ENCODE measurements at regions not wholly inside any gene's neighbourhood (a gene's known extent, or its start where the extent isn't known, plus 50 kb on each side); places are given as distances from the start of the nearest gene placed in this dataset.

GRCh38 chr18:76145521-76146376, 349.3 kb downstream of the ZNF516 start:
- no peaks in the 10 kb centered on the region for H3K36me3 ChIP-seq (replicated peaks)
- DNase-seq (ENCODE audit: low spot score in 2 of 2), result peak in 1 of 2 experiments; percentile 11
- H3K4me1 ChIP-seq, result no peaks in the 10 kb centered on the region
- H3K9me3 ChIP-seq, result no peaks in the 10 kb centered on the region
- H3K4me3 ChIP-seq, result no peak overlapping the region
- in situ Hi-C loops (cut with MboI; ENCODE audit: low sequenced_read_pairs), result no loop called here
- no peaks in the 10 kb centered on the region for H3K27me3 ChIP-seq (ENCODE audit: low read depth)

- H3K27me3 ChIP-seq (ENCODE audit: low read depth), result no peaks in the 10 kb centered on the region
- in situ Hi-C loops (cut with MboI; ENCODE audit: low sequenced_read_pairs), result no loop called here
- no peaks in the 10 kb centered on the region for H3K9me3 ChIP-seq
- no peaks in the 10 kb centered on the region for H3K4me1 ChIP-seq
- DNase-seq (ENCODE audit: low spot score in 2 of 2), result no peak
- H3K4me3 ChIP-seq, result no peak overlapping the region
- H3K36me3 ChIP-seq (replicated peaks), result no peaks in the 10 kb centered on the region
Observed at GRCh38 chr18:76144844-76145243, 350.2 kb downstream of the ZNF516 start.

GRCh38 chr18:76142611-76143010, 352.4 kb downstream of the ZNF516 start:
- in situ Hi-C loops (cut with MboI; ENCODE audit: low sequenced_read_pairs), result no loop called here
- DNase-seq (ENCODE audit: low spot score in 2 of 2), result no peak
- Histone ChIP-seq H3K36me3 (replicated peaks) (no peaks in the 10 kb centered on the region), H3K4me3 (no peak overlapping the region), H3K9me3 (no peaks in the 10 kb centered on the region), H3K27me3 (ENCODE audit: low read depth) (no peaks in the 10 kb centered on the region), H3K4me1 (no peaks in the 10 kb centered on the region)

GRCh38 chr18:76139844-76140243, 355.2 kb downstream of the ZNF516 start:
- DNase-seq (ENCODE audit: low spot score in 2 of 2), result no peak
- Histone ChIP-seq H3K27me3 (ENCODE audit: low read depth) (no peaks in the 10 kb centered on the region), H3K4me1 (no peaks in the 10 kb centered on the region), H3K4me3 (no peak overlapping the region), H3K9me3 (no peaks in the 10 kb centered on the region), H3K36me3 (replicated peaks) (no peaks in the 10 kb centered on the region)
- in situ Hi-C loops (cut with MboI; ENCODE audit: low sequenced_read_pairs), result no loop called here

GRCh38 chr18:76137216-76137615, 357.8 kb downstream of the ZNF516 start:
- Histone ChIP-seq H3K4me3 (no peak overlapping the region), H3K27me3 (ENCODE audit: low read depth) (no peaks in the 10 kb centered on the region)
- in situ Hi-C loops (cut with MboI; ENCODE audit: low sequenced_read_pairs), result no loop called here

GRCh38 chr18:76136701-76137100, 358.3 kb downstream of the ZNF516 start:
- H3K4me1 ChIP-seq, result no peaks in the 10 kb centered on the region
- DNase-seq (ENCODE audit: low spot score in 2 of 2), result no peak
- no peak overlapping the region for H3K4me3 ChIP-seq
- no peaks in the 10 kb centered on the region for H3K9me3 ChIP-seq
- H3K27me3 ChIP-seq (ENCODE audit: low read depth), result no peaks in the 10 kb centered on the region
- in situ Hi-C loops (cut with MboI; ENCODE audit: low sequenced_read_pairs), result no loop called here
- no peaks in the 10 kb centered on the region for H3K36me3 ChIP-seq (replicated peaks)

More at GRCh38 chr18:76137216-76137615, 357.8 kb downstream of the ZNF516 start:
- Histone ChIP-seq H3K4me1 (no peaks in the 10 kb centered on the region), H3K36me3 (replicated peaks) (no peaks in the 10 kb centered on the region), H3K9me3 (no peaks in the 10 kb centered on the region)
- DNase-seq (ENCODE audit: low spot score in 2 of 2), result no peak

GRCh38 chr18:76134628-76135027, 360.4 kb downstream of the ZNF516 start:
- in situ Hi-C loops (cut with MboI; ENCODE audit: low sequenced_read_pairs), result no loop called here
- Histone ChIP-seq H3K36me3 (replicated peaks) (no peaks in the 10 kb centered on the region), H3K4me1 (no peaks in the 10 kb centered on the region), H3K9me3 (no peaks in the 10 kb centered on the region), H3K4me3 (no peak overlapping the region), H3K27me3 (ENCODE audit: low read depth) (no peaks in the 10 kb centered on the region)
- no peak for DNase-seq (ENCODE audit: low spot score in 2 of 2)

GRCh38 chr18:76133873-76134272, 361.2 kb downstream of the ZNF516 start:
- no peak for DNase-seq (ENCODE audit: low spot score in 2 of 2)
- Histone ChIP-seq H3K27me3 (ENCODE audit: low read depth) (no peaks in the 10 kb centered on the region), H3K36me3 (replicated peaks) (no peaks in the 10 kb centered on the region), H3K4me1 (no peaks in the 10 kb centered on the region), H3K4me3 (no peak overlapping the region), H3K9me3 (no peaks in the 10 kb centered on the region)
- in situ Hi-C loops (cut with MboI; ENCODE audit: low sequenced_read_pairs), result no loop called here

GRCh38 chr18:76131738-76132137, 363.3 kb downstream of the ZNF516 start:
- in situ Hi-C loops (cut with MboI; ENCODE audit: low sequenced_read_pairs), result no loop called here
- DNase-seq (ENCODE audit: low spot score in 2 of 2), result no peak
- Histone ChIP-seq H3K27me3 (ENCODE audit: low read depth) (no peaks in the 10 kb centered on the region), H3K4me3 (no peak overlapping the region), H3K36me3 (replicated peaks) (no peaks in the 10 kb centered on the region), H3K4me1 (no peaks in the 10 kb centered on the region), H3K9me3 (no peaks in the 10 kb centered on the region)

GRCh38 chr18:76130845-76131244, 364.2 kb downstream of the ZNF516 start:
- H3K27me3 ChIP-seq (ENCODE audit: low read depth), result no peaks in the 10 kb centered on the region
- H3K4me1 ChIP-seq, result no peaks in the 10 kb centered on the region
- in situ Hi-C loops (cut with MboI; ENCODE audit: low sequenced_read_pairs), result no loop called here
- DNase-seq (ENCODE audit: low spot score in 2 of 2), result no peak
- H3K4me3 ChIP-seq, result no peak overlapping the region
- H3K9me3 ChIP-seq, result no peaks in the 10 kb centered on the region
- no peaks in the 10 kb centered on the region for H3K36me3 ChIP-seq (replicated peaks)

- no peaks in the 10 kb centered on the region for H3K36me3 ChIP-seq (replicated peaks)
- H3K27me3 ChIP-seq (ENCODE audit: low read depth), result no peaks in the 10 kb centered on the region
- no peak for DNase-seq (ENCODE audit: low spot score in 2 of 2)
- H3K9me3 ChIP-seq, result no peaks in the 10 kb centered on the region
- in situ Hi-C loops (cut with MboI; ENCODE audit: low sequenced_read_pairs), result no loop called here
- H3K4me3 ChIP-seq, result no peak overlapping the region
- H3K4me1 ChIP-seq, result no peaks in the 10 kb centered on the region
Observed at GRCh38 chr18:76126327-76126726, 368.7 kb downstream of the ZNF516 start.

- no peaks in the 10 kb centered on the region for H3K36me3 ChIP-seq (replicated peaks)
- in situ Hi-C loops (cut with MboI; ENCODE audit: low sequenced_read_pairs), result no loop called here
- H3K27me3 ChIP-seq (ENCODE audit: low read depth), result no peaks in the 10 kb centered on the region
- no peak overlapping the region for H3K4me3 ChIP-seq
- no peak for DNase-seq (ENCODE audit: low spot score in 2 of 2)
- no peaks in the 10 kb centered on the region for H3K4me1 ChIP-seq
- H3K9me3 ChIP-seq, result no peaks in the 10 kb centered on the region
Observed at GRCh38 chr18:76121011-76121410, 374.0 kb downstream of the ZNF516 start.

- Histone ChIP-seq H3K4me1 (no peaks in the 10 kb centered on the region), H3K9me3 (no peaks in the 10 kb centered on the region), H3K27me3 (ENCODE audit: low read depth) (no peaks in the 10 kb centered on the region), H3K4me3 (no peak overlapping the region), H3K36me3 (replicated peaks) (no peaks in the 10 kb centered on the region)
- no peak for DNase-seq (ENCODE audit: low spot score in 2 of 2)
- in situ Hi-C loops (cut with MboI; ENCODE audit: low sequenced_read_pairs), result no loop called here
Observed at GRCh38 chr18:76115580-76115979, 379.5 kb downstream of the ZNF516 start.

GRCh38 chr18:76113101-76113500, 381.9 kb downstream of the ZNF516 start:
- no peaks in the 10 kb centered on the region for H3K4me1 ChIP-seq
- H3K36me3 ChIP-seq (replicated peaks), result no peaks in the 10 kb centered on the region
- no peaks in the 10 kb centered on the region for H3K27me3 ChIP-seq (ENCODE audit: low read depth)
- no peak for DNase-seq (ENCODE audit: low spot score in 2 of 2)
- no peaks in the 10 kb centered on the region for H3K9me3 ChIP-seq
- in situ Hi-C loops (cut with MboI; ENCODE audit: low sequenced_read_pairs), result no loop called here
- no peak overlapping the region for H3K4me3 ChIP-seq

GRCh38 chr18:76102626-76103025, 392.4 kb downstream of the ZNF516 start:
- Histone ChIP-seq H3K27me3 (ENCODE audit: low read depth) (no peaks in the 10 kb centered on the region), H3K4me1 (no peaks in the 10 kb centered on the region), H3K9me3 (no peaks in the 10 kb centered on the region), H3K4me3 (no peak overlapping the region), H3K36me3 (replicated peaks) (no peaks in the 10 kb centered on the region)
- DNase-seq (ENCODE audit: low spot score in 2 of 2), result no peak
- in situ Hi-C loops (cut with MboI; ENCODE audit: low sequenced_read_pairs), result no loop called here

Data from HAP-1 (cell line).